ENCODE measurements at regions not wholly inside any gene's neighbourhood (a gene's known extent, or its start where the extent isn't known, plus 50 kb on each side); places are given as distances from the start of the nearest gene placed in this dataset.
"Not testable (repeated sequence)": the region's sequence is repeated elsewhere in the genome, so short reads cannot be mapped to it uniquely, and the experiment has no call there.

- no peak for ATAC-seq (replicated peaks in 1 of 4)
- no peaks in the 10 kb centered on the region for H3K27me3 Mint-ChIP-seq
- ChIA-PET POLR2A (no interaction called here), CTCF (no interaction called here)
- no peaks in the 10 kb centered on the region for H3K9me3 Mint-ChIP-seq
- no peaks in the 10 kb centered on the region for H3K36me3 ChIP-seq (ENCODE audit: control insufficient read depth in 2 of 2, extremely low read depth in 1 of 2, insufficient read depth in 1 of 2, low read length in 1 of 2)
- no peak overlapping the region for H3K4me3 ChIP-seq (ENCODE audit: control insufficient read depth in 1 of 2, extremely low read depth in 1 of 2, low read length in 1 of 2)
- no peaks in the 10 kb centered on the region for H3K4me1 ChIP-seq (ENCODE audit: control insufficient read depth in 1 of 2, extremely low read depth in 1 of 2, insufficient read depth in 2 of 2, low read length in 2 of 2)
- no peaks in the 10 kb centered on the region for H3K27me3 ChIP-seq (replicated peaks in 1 of 2; ENCODE audit: control insufficient read depth in 2 of 2, extremely low read depth in 1 of 2, insufficient read depth in 2 of 2, low read length in 1 of 2)
- WGBS (ENCODE audit: insufficient coverage), result 100% methylated on average over 1 of the region's 3 CpGs
- H3K27ac ChIP-seq (ENCODE audit: low read length), result no peak overlapping the region
- H3K36me3 Mint-ChIP-seq, result no peaks in the 10 kb centered on the region
- no peak overlapping the region for H3K4me3 Mint-ChIP-seq
- H3K27ac Mint-ChIP-seq, result no peak overlapping the region
- no peaks in the 10 kb centered on the region for H3K4me1 Mint-ChIP-seq
- no peak for DNase-seq
- H3K9me3 ChIP-seq, result no peaks in the 10 kb centered on the region
These were observed 181.5 kb upstream of the OR13F1 start for GRCh38 chr9:104322596-104322995.

DNA sequence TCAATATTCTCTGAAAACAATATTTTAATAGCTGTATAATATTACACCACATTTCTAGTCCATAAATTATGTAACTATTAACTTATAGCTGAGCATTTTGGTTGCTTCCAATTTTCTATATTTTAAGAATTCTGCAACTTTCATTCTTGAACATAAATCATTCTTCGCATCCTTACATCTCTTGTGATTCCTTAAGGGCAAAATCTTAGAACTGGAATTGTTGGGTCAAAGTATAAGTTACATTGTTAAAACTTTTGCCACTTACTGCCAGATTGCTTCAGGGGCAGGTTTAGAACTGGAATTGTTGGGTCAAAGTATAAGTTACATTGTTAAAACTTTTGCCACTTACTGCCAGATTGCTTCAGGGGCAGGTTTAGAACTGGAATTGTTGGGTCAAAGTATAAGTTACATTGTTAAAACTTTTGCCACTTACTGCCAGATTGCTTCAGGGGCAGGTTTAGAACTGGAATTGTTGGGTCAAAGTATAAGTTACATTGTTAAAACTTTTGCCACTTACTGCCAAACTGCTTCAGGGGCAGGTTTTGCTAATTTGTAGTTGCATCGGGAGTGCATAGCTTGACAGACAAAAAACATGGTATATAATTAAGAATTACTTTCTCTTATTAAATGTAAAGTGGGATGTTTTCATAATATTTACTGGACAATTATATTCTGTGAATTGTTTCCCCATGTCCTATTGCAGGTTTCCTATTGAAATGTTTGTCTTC lies 179.9 kb upstream of the OR13F1 start:
- H3K4me3 Mint-ChIP-seq; ATAC-seq (replicated peaks in 1 of 4); H3K36me3 ChIP-seq (ENCODE audit: control insufficient read depth in 2 of 2, extremely low read depth in 1 of 2, insufficient read depth in 1 of 2, low read length in 1 of 2); POLR2A ChIA-PET; H3K9me3 ChIP-seq; H3K4me1 Mint-ChIP-seq; CTCF ChIA-PET; H3K36me3 Mint-ChIP-seq; H3K4me1 ChIP-seq (ENCODE audit: control insufficient read depth in 1 of 2, extremely low read depth in 1 of 2, insufficient read depth in 2 of 2, low read length in 2 of 2); H3K9me3 Mint-ChIP-seq; H3K27ac ChIP-seq (ENCODE audit: low read length); H3K4me3 ChIP-seq (ENCODE audit: control insufficient read depth in 1 of 2, extremely low read depth in 1 of 2, low read length in 1 of 2); DNase-seq; H3K27me3 Mint-ChIP-seq; H3K27me3 ChIP-seq (replicated peaks in 1 of 2; ENCODE audit: control insufficient read depth in 2 of 2, extremely low read depth in 1 of 2, insufficient read depth in 2 of 2, low read length in 1 of 2); H3K27ac Mint-ChIP-seq: not testable (repeated sequence)
- WGBS (ENCODE audit: insufficient coverage), result no CpG with 5 or more reads among the region's 2 CpGs

- peaks cover 0 to 4% (median 0%) of the 10 kb centered on the region in 3 donors for H3K9me3 Mint-ChIP-seq
- ChIA-PET CTCF (no interaction called here), POLR2A (no interaction called here)
- H3K27ac Mint-ChIP-seq, result no peak overlapping the region
- no CpG with 5 or more reads among the region's 2 CpGs for WGBS (ENCODE audit: insufficient coverage)
- H3K36me3 ChIP-seq (ENCODE audit: control insufficient read depth in 2 of 2, extremely low read depth in 1 of 2, insufficient read depth in 1 of 2, low read length in 1 of 2), result no peaks in the 10 kb centered on the region
- no peaks in the 10 kb centered on the region for H3K27me3 ChIP-seq (replicated peaks in 1 of 2; ENCODE audit: control insufficient read depth in 2 of 2, extremely low read depth in 1 of 2, insufficient read depth in 2 of 2, low read length in 1 of 2)
- no peaks in the 10 kb centered on the region for H3K4me1 Mint-ChIP-seq
- H3K36me3 Mint-ChIP-seq, result no peaks in the 10 kb centered on the region
- H3K27ac ChIP-seq (ENCODE audit: low read length), result no peak overlapping the region
- no peak for ATAC-seq (replicated peaks in 1 of 4)
- H3K4me1 ChIP-seq (ENCODE audit: control insufficient read depth in 1 of 2, extremely low read depth in 1 of 2, insufficient read depth in 2 of 2, low read length in 2 of 2), result no peaks in the 10 kb centered on the region
- H3K9me3 ChIP-seq, result no peaks in the 10 kb centered on the region
- H3K4me3 ChIP-seq (ENCODE audit: control insufficient read depth in 1 of 2, extremely low read depth in 1 of 2, low read length in 1 of 2), result no peak overlapping the region
- H3K4me3 Mint-ChIP-seq, result no peak overlapping the region
- DNase-seq, result no peak
- H3K27me3 Mint-ChIP-seq, result no peaks in the 10 kb centered on the region
These were observed 177.2 kb upstream of the OR13F1 start for GRCh38 chr9:104326912-104327311.

DNA sequence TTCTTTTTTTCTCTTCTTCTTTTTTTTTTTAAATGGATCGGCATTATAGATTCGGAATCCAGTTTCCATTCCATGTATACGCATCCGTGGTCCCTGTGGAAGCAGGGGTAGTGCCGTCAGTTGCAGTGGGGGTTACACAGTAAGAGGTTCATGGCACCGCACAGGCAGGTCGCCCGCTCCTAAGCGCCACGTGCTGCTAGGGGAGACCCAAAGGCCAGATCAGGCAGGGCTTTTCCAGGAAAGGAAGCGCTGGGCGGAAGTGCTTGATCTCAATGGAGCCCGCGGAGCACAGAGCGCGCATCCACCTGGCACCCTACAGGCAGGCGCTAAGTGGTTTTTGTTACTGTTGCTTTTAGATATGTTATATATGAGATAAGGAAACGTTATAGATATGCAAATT lies 174.8 kb upstream of the OR13F1 start:
- DNase-seq, result no peak
- ATAC-seq (replicated peaks in 1 of 4), result no peak
- no peak overlapping the region for H3K27ac ChIP-seq (ENCODE audit: low read length)
- no peaks in the 10 kb centered on the region for H3K27me3 ChIP-seq (replicated peaks in 1 of 2; ENCODE audit: control insufficient read depth in 2 of 2, extremely low read depth in 1 of 2, insufficient read depth in 2 of 2, low read length in 1 of 2)
- H3K9me3 Mint-ChIP-seq, result peaks cover 0 to 5% (median 1%) of the 10 kb centered on the region in 3 donors
- H3K9me3 ChIP-seq, result no peaks in the 10 kb centered on the region
- no peaks in the 10 kb centered on the region for H3K4me1 ChIP-seq (ENCODE audit: control insufficient read depth in 1 of 2, extremely low read depth in 1 of 2, insufficient read depth in 2 of 2, low read length in 2 of 2)
- no peak overlapping the region for H3K4me3 Mint-ChIP-seq
- H3K36me3 ChIP-seq (ENCODE audit: control insufficient read depth in 2 of 2, extremely low read depth in 1 of 2, insufficient read depth in 1 of 2, low read length in 1 of 2), result no peaks in the 10 kb centered on the region
- no peaks in the 10 kb centered on the region for H3K27me3 Mint-ChIP-seq
- no peak overlapping the region for H3K4me3 ChIP-seq (ENCODE audit: control insufficient read depth in 1 of 2, extremely low read depth in 1 of 2, low read length in 1 of 2)
- H3K27ac Mint-ChIP-seq, result no peak overlapping the region
- CTCF ChIA-PET, result no interaction called here
- H3K4me1 Mint-ChIP-seq, result no peaks in the 10 kb centered on the region
- 92% methylated on average over 16 of the region's 18 CpGs for WGBS (ENCODE audit: insufficient coverage)
- H3K36me3 Mint-ChIP-seq, result no peaks in the 10 kb centered on the region
- POLR2A ChIA-PET, result no interaction called here

- CTCF ChIA-PET, result no interaction called here
- H3K4me1 ChIP-seq (ENCODE audit: control insufficient read depth in 1 of 2, extremely low read depth in 1 of 2, insufficient read depth in 2 of 2, low read length in 2 of 2), result no peaks in the 10 kb centered on the region
- POLR2A ChIA-PET, result interaction anchor here in 1 of 2 donors (0.6 kb wide), 1 partner anchor 33 kb away, joined by 3 read pairs; no protein-coding TSS in a partner anchor
These were observed 173.2 kb upstream of the OR13F1 start for GRCh38 chr9:104330841-104331240.

GRCh38 chr9:104334549-104334948 lies 169.5 kb upstream of the OR13F1 start:
- Mint-ChIP-seq H3K9me3 (peaks cover 0 to 15% (median 12%) of the 10 kb centered on the region in 3 donors), H3K36me3 (no peaks in the 10 kb centered on the region), H3K4me1 (no peaks in the 10 kb centered on the region), H3K27ac (no peak overlapping the region), H3K4me3 (no peak overlapping the region), H3K27me3 (peaks cover 0 to 3% of the 10 kb centered on the region in 2 donors)
- ATAC-seq (replicated peaks in 1 of 4), result no peak
- no peak for DNase-seq
- POLR2A ChIA-PET, result no interaction called here
- Histone ChIP-seq H3K9me3 (no peaks in the 10 kb centered on the region), H3K4me3 (ENCODE audit: control insufficient read depth in 1 of 2, extremely low read depth in 1 of 2, low read length in 1 of 2) (no peak overlapping the region), H3K4me1 (ENCODE audit: control insufficient read depth in 1 of 2, extremely low read depth in 1 of 2, insufficient read depth in 2 of 2, low read length in 2 of 2) (no peaks in the 10 kb centered on the region), H3K36me3 (ENCODE audit: control insufficient read depth in 2 of 2, extremely low read depth in 1 of 2, insufficient read depth in 1 of 2, low read length in 1 of 2) (no peaks in the 10 kb centered on the region), H3K27ac (ENCODE audit: low read length) (no peak overlapping the region), H3K27me3 (replicated peaks in 1 of 2; ENCODE audit: control insufficient read depth in 2 of 2, extremely low read depth in 1 of 2, insufficient read depth in 2 of 2, low read length in 1 of 2) (no peaks in the 10 kb centered on the region)
- 71% methylated on average over 2 of the region's 4 CpGs for WGBS (ENCODE audit: insufficient coverage)
- CTCF ChIA-PET, result no interaction called here

More at GRCh38 chr9:104330841-104331240, 173.2 kb upstream of the OR13F1 start:
- Histone ChIP-seq H3K27me3 (replicated peaks in 1 of 2; ENCODE audit: control insufficient read depth in 2 of 2, extremely low read depth in 1 of 2, insufficient read depth in 2 of 2, low read length in 1 of 2) (no peaks in the 10 kb centered on the region), H3K9me3 (no peaks in the 10 kb centered on the region), H3K27ac (ENCODE audit: low read length) (no peak overlapping the region), H3K4me3 (ENCODE audit: control insufficient read depth in 1 of 2, extremely low read depth in 1 of 2, low read length in 1 of 2) (no peak overlapping the region), H3K36me3 (ENCODE audit: control insufficient read depth in 2 of 2, extremely low read depth in 1 of 2, insufficient read depth in 1 of 2, low read length in 1 of 2) (no peaks in the 10 kb centered on the region)
- Mint-ChIP-seq H3K4me1 (no peaks in the 10 kb centered on the region), H3K4me3 (no peak overlapping the region), H3K9me3 (peaks cover 0 to 13% (median 12%) of the 10 kb centered on the region in 3 donors), H3K27me3 (no peaks in the 10 kb centered on the region), H3K27ac (no peak overlapping the region), H3K36me3 (no peaks in the 10 kb centered on the region)
- ATAC-seq (replicated peaks in 1 of 4) (no peak), DNase-seq (no peak)
- no CpG with 5 or more reads among the region's 3 CpGs for WGBS (ENCODE audit: insufficient coverage)

DNA sequence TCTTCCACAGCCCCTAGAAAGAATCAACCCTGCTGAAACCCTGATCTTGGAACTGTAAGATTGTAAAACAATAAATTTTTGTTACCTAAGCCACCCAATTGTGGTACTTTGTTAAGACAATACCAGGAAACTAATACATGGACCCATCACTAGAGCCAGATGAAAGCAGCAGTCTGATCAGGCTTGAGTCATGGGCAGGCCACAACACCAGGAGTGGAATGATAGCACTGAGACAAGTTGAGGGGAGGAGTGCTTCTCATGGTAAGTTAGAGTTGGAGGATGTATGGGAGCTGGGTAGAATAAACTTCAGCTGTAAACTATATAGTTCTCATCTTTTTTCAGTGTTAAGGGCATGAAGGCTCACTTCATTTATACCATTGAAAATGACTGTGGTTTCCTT lies 164.4 kb upstream of the OR13F1 start:
- H3K27ac Mint-ChIP-seq, result no peak overlapping the region
- H3K9me3 Mint-ChIP-seq, result peaks cover 0 to 9% (median 4%) of the 10 kb centered on the region in 3 donors
- DNase-seq, result no peak
- Histone ChIP-seq H3K27ac (ENCODE audit: low read length) (no peak overlapping the region), H3K36me3 (ENCODE audit: control insufficient read depth in 2 of 2, extremely low read depth in 1 of 2, insufficient read depth in 1 of 2, low read length in 1 of 2) (no peaks in the 10 kb centered on the region), H3K4me1 (ENCODE audit: control insufficient read depth in 1 of 2, extremely low read depth in 1 of 2, insufficient read depth in 2 of 2, low read length in 2 of 2) (no peaks in the 10 kb centered on the region), H3K9me3 (no peaks in the 10 kb centered on the region), H3K4me3 (ENCODE audit: control insufficient read depth in 1 of 2, extremely low read depth in 1 of 2, low read length in 1 of 2) (no peak overlapping the region), H3K27me3 (replicated peaks in 1 of 2; ENCODE audit: control insufficient read depth in 2 of 2, extremely low read depth in 1 of 2, insufficient read depth in 2 of 2, low read length in 1 of 2) (no peaks in the 10 kb centered on the region)
- H3K4me1 Mint-ChIP-seq, result no peaks in the 10 kb centered on the region
- no peak for ATAC-seq (replicated peaks in 1 of 4)
- H3K36me3 Mint-ChIP-seq, result no peaks in the 10 kb centered on the region
- ChIA-PET CTCF (no interaction called here), POLR2A (no interaction called here)
- peaks cover 0 to 3% of the 10 kb centered on the region in 2 donors for H3K27me3 Mint-ChIP-seq
- no peak overlapping the region for H3K4me3 Mint-ChIP-seq

All from T-cell (primary cell).